NCI-H146 treated with DMSO at 0.1 percent for 48 hours (cell line): ENCODE measurements at regions not wholly inside any gene's neighbourhood (a gene's known extent, or its start where the extent isn't known, plus 50 kb on each side); places are given as distances from the start of the nearest gene placed in this dataset.
"Not testable (repeated sequence)": the region's sequence is repeated elsewhere in the genome, so short reads cannot be mapped to it uniquely, and the experiment has no call there.

Experiments used
- DNase-seq: peaks from one replicate; lab custom pipeline; 2025; ENCODE audit not compliant: unreplicated experiment; lab: John Stamatoyannopoulos, UW

- DNase-seq: not testable (repeated sequence)
Observed at GRCh38 chr10:27347827-27348207, 107.2 kb upstream of the ACBD5 start.

DNA sequence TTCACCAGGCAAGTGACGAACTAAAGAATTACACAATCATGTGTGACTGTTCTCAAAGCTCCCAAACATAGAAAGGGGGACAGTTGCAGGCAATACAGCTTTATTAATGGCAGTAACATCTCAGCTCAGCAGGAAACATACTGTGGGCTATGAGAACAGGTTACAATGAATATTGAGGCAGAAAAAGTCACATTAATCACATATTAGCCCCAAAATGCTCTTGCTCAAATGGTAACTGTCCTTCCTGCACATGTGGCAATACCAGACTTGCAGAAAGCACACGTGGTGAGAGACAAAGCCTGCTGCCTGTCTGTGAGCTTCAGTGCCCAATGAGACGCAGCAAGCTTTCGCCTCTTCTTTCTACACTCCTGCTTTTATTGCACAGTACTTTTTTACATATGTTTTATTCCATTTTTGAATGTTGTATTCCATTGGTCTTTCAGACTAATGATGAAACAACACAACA, 104.9 kb upstream of the ACBD5 start:
- no peak for DNase-seq

DNA sequence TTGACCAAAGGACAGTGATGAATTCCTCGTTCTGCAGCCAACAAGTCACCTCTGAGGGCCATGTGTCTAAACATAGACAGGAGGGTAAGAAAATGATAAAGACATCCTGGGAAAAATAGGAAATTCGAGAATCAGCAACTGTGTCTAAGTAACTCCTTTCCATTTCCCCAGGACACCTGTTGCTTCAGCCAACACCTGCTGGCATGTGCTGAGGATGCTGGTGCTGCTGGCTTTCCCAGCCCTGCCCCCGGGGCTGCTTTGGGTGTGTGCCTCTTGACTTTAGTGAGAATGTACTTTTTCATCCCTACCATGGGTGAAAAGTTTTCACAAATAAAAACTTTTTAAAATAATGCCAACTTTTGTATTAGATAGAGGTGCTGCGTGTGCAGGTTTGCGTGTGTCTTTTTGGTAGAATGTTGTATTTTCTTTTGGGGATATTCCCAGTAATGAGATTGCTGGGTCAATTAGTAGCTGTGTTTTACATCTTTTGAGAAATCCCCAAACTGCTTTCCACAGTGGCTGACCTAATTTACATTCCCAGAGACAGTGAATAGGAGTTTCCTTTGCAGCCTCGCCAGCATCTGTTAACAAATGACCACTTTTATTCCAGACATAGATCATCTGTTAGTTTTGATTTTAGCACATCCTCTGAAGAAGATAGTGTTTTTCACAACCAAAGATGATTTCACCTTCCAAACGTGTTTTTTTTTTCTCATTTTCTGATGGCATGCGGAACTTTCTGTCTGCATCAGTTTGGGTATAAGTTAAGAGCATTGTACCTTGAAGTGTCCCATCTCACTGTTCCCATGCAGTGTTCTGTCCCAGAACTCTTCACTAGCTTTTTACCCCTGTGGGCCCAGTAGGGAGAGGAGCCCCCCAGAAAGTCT, 104.2 kb upstream of the ACBD5 start:
- no peak for DNase-seq

- no peak for DNase-seq
Observed at GRCh38 chr10:27341001-27341400, 100.4 kb upstream of the ACBD5 start.

DNA sequence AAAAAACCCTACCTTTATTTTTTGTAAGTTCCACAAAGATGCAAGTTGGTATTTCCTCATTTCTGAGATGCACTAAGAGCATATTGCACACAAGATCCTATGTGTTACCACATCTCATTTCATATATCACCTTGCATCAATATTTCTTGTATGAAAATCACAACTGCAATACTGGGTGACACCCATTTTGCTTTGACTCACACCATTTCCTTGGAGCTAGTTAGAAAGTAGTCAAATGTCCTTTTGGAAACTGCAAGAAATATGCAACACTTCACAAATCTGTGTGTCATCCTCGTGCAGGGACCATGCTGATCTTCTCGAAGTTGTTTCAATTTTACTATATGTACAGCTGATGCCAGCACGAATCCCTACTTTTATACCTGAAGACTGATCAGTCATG, 94.6 kb upstream of the ACBD5 start:
- not testable (repeated sequence) for DNase-seq

GRCh38 chr10:27330074-27330473, 89.5 kb upstream of the ACBD5 start:
- no peak for DNase-seq

DNA sequence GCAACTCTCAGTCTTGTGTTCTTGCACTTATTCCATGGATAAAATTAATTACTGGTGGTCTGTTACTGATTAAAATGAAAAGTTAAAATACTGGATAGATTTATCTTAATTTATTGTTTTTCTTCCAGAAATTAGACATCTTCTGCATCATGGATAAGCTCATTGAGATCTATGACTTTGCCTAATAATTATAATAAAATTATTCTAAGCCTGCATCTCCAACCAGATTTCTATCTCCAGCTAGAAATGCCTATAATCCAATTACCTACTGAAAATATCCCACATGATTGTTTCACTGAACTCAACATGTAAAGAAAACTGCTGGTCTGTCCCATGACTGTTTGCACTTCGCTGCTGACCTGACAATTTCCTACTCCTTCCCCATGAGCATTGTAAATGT, 88.3 kb upstream of the ACBD5 start:
- DNase-seq: no peak

GRCh38 chr10:27326748-27327147, 86.2 kb upstream of the ACBD5 start:
- DNase-seq: not testable (repeated sequence)

GRCh38 chr10:27319752-27320431, 79.3 kb upstream of the ACBD5 start:
- DNase-seq: peak; percentile 17

DNA sequence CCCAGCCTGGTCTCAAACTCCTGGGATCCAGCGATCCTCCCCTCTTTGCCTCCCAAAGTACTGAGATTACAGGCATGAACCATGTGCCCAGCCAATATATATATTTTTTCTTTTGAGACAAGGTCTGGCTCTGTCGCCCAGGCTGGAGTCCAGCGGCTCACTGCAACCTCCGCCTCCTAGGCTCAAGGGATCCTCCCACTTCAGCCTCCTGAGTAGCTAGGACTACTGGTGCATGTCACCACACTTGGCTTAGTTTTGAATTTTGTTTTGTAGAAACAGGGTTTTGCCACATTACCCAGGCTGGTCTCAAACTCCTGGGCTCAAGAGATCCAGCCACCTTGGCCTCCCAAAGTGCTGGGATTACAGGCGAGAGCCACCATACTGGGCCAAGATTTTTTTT, 78.5 kb upstream of the ACBD5 start:
- not testable (repeated sequence) for DNase-seq

DNA sequence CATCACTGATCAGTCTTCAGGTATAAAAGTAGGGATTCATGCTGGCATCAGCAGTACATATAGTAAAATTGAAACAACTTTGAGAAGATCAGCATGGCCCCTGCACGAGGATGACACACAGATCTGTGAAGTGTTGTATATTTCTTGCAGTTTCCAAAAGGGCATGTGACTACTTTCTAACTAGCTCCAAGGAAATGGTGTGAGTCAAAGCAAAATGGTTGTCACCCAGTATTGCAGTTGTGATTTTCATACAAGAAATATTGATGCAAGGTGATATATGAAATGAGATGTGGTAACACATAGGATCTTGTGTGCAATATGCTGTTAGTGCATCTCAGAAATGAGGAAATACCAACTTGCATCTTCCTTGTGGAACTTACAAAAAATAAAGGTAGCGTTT, 74.5 kb upstream of the ACBD5 start:
- not testable (repeated sequence) for DNase-seq

GRCh38 chr10:27313586-27313985, 73.0 kb upstream of the ACBD5 start:
- not testable (repeated sequence) for DNase-seq

DNA sequence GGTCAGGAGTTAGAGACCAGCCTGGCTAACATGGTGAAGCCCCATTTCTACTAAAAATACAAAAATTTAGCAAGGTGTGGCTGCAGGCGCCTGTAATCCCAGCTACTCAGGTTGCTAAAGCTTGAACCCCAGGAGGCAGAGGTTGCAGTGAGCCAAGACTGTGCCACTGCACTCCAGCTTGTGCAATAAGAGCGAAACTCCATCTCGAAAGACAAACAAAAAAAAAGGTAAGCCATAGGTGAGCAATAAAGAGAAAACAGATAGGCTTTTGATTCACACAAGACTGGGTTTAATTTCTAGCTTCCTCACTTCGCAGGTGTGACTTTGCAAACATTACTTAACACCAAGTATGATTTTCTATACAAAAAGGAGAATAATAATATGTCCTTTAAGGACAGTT, 72.3 kb upstream of the ACBD5 start:
- DNase-seq: no peak

DNA sequence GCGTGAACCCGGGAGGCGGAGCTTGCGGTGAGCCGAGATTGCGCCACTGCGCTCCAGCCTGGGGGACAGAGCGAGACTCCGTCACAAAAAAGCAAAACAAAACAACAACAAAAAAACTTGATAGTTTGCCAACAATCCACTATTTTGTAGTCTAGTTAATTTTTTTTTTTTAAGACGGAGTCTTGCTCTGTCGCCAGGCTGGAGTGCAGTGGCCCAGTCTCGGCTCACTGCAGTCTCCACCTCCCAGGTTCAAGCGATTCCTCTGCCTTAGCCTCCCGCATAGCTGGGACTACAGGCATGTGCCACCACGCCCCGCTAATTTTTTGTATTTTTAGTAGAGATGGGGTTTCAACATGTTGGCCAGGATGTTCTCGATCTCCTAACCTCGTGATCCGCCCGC, 71.2 kb upstream of the ACBD5 start:
- not testable (repeated sequence) for DNase-seq

DNA sequence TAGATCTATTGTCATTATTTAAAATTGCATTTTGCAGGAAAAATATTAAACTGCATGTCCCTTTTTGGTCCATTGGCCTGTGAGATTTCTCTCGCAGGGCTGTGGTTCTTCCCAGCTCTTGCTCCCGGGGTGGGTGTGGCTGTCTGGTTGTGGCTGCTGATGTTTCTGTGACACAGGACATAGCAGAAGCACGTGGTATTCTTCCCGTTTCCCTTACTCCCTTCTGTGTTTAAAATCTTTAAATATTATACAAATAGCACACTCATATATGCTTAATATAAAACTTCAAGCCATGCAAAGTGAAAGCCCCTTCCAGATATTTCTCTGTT, 57.9 kb upstream of the ACBD5 start:
- DNase-seq: not testable (repeated sequence)

DNA sequence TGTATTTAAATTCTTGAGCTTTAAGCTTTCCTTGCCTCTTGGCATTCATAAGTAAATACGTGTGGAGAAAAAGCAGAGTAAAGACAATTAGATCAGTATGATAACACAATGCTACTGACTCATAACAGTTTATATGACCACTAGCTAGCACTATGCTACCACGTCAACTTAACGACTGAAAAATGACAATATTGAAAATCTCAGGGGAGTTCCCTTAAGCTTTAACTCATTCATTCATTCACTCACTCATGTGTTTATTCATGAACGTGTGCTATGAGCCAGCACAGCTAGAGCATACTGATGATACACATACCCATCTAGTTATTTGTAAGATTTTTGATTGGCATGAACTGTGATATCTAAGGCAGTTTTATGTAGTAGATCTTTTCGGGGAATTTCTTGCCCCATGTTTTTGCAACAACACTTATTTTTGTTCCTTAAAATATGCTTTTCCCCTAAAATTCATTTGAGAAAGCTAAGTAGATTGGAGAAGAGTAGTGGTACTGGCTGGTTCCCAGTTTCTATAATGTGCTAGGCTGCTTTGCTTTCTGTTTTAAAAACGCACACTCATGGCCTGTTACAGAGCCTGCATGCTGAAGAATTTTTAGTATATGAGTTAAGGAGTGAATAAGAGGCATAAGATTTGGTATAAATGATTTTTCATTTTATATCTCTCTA, 57.4 kb upstream of the ACBD5 start:
- no peak for DNase-seq

DNA sequence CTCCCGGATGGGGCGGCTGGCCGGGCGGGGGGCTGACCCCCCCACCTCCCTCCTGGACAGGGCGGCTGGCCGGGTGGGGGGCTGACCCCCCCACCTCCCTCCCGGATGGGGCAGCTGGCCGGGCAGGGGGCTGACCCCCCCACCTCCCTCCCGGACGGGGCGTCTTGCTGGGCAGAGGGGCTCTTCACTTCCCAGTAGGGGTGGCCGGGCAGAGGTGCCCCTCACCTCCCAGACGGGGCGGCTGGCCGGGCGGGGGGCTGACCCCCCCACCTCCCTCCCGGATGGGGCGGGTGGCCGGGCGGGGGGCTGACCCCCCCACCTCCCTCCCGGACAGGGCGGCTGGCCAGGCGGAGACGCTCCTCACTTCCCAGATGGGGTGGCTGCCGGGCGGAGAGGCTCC, 55.7 kb upstream of the ACBD5 start:
- not testable (repeated sequence) for DNase-seq

DNA sequence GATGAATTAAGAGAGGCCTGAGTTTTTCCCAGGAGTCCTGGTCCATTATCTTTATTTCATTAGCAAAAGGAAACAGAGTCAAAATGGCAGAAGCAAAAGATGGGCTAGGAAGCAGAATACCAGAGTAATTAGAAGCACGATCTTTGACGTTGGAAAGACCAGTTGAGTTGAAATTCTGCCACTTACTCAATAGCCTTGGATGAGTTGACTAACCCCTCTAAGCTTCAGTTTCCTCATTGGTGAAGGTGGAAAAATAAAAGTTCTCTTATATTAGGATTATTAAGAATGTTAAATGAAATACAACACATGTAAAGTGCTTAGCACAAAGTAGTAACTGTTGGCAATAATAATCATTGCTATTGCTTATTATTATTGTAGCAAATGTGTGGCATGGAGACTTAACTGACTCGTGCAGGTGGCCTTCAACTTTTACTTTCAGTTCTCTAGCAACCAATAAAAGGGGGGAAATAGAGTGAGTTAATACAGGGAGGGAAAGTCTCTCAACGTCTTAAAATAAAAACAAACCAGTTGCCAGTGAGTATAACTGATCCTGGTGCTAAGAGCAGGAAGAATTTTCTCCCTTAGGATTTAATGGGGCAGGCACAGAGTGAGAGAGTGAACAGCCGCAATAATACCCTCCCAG, 50.8 kb upstream of the ACBD5 start:
- not testable (repeated sequence) for DNase-seq
